HT-29 (cell line): ENCODE measurements at regions not wholly inside any gene's neighbourhood (a gene's known extent, or its start where the extent isn't known, plus 50 kb on each side); places are given as distances from the start of the nearest gene placed in this dataset.
"Not testable (repeated sequence)": the region's sequence is repeated elsewhere in the genome, so short reads cannot be mapped to it uniquely, and the experiment has no call there.

Source experiments
- DNase-seq: peaks from one replicate; pipeline ENCODE4 v3.0.0-alpha.2; 2015; ENCODE audit warnings: low spot score

DNA sequence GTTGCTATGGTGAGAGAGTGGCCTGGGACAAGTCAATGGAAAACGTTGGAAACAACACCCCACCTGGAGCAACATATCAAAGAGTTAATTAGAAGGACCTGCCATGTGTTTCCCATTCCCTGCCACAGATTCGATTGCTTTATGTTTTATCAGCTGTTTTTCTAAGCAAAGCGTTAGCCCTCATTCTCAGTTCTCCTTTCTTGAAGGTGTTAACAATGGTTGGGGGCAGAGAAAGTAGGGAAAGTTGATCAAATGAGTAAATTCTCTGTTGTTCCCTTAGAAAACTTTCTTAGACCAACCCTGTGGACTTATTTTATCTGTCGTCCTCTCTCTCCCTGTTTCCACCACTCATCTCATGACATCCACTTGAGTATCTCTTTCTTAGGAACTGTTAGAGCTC is 102.5 kb downstream of the ADAMTS15 start:
- DNase-seq: no peak

DNA sequence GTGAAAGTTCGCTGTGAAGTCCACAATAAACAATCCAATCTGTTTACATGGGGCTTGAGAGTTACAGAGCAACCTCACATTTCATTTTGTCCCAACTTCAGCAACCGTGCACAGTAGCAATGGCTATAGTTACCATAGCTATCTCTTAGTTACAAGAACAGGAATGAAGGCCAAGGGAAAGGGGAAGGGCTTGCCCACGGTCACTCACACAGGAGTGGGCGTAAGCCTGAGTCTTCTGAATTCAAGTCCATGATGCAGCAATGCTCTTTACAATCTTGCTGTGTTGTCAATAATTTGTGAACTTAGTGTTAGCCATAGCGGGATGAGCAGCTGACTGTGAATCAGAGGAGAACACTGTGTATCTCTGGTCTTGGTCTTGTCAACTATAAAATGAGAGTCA is 102.9 kb downstream of the ADAMTS15 start:
- no peak for DNase-seq

DNA sequence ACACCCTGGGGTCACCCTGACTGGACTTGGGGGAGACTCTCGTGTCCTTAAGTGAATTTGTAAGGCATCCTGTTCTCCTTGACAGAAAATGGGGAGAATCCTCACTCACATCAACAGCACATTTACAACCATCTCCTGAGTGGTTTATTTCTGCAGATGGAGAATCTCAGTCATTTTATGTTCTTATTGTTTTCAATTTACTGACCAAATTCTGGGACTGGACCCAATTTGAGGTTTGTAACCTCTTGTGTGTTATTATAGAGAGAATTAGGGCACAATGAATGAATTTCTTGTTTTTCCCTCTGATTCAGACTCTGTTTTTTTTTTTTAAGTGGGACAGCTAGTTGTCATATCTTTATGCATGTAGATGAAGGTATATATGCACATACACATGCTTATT is 104.9 kb downstream of the ADAMTS15 start:
- DNase-seq: no peak

DNA sequence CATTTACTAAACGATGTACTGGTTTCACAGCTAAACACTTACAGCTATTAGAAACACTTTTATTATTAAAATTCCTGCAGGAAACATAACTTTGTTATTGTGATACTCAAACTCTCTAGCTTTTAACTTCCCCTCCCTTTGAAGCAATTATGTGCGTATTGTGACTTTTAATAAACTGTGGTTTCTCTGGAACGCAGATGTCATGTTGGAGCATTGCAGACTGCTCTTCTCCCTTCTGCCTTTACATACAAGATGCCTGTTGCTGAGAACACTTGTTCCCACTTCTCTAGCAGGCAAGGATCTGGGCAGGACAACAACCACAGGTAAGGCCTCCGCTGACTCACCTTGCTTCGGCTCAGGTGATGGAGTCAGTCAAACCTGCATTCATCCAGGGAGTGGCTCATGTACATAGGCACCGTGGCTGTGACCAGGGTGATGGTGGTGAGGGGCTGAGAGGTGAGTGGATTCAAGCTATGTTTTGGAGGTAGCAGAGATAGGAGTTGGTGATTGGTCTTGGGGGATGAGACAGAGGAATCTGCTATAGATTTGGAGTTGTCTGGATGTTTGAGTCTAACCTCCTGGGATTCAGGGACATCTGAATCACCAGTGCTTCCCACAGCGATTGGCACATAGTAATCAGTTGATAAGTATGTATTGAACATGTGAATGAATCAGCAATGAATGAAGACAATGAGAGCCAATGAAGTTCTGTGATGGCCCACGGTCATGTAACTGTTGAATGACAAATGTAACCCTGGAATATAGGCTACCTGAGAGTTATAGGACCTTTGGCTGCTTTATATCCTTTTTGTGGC is 106.0 kb downstream of the ADAMTS15 start:
- no peak for DNase-seq

DNA sequence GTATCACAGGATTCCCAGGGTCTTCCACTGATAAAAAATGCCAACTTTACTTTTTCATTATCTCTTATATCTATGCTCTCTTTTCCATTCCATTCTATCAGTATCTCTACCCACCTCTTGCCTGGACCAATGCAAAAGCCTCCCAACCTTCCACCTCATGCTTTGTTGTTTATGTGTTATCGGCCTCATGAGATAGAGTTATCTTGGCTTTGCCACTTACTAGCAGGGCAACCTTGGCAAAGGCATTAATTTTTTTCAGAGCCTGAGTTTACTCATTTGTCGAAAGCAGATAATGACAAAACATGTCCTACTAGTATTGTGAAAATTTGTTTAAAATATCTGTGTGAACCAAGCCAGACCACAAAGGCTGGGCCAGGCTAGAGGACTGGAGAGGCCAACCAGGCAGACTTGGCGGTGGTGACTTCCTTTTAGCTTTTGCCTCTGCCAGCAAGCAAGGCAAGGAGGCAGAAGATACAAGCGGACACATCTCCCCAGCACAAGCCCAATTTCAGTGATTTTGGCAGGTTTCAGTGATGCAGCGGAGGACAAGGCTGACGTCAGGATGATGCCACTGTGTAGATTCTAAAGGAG is 106.9 kb downstream of the ADAMTS15 start:
- DNase-seq: no peak

DNA sequence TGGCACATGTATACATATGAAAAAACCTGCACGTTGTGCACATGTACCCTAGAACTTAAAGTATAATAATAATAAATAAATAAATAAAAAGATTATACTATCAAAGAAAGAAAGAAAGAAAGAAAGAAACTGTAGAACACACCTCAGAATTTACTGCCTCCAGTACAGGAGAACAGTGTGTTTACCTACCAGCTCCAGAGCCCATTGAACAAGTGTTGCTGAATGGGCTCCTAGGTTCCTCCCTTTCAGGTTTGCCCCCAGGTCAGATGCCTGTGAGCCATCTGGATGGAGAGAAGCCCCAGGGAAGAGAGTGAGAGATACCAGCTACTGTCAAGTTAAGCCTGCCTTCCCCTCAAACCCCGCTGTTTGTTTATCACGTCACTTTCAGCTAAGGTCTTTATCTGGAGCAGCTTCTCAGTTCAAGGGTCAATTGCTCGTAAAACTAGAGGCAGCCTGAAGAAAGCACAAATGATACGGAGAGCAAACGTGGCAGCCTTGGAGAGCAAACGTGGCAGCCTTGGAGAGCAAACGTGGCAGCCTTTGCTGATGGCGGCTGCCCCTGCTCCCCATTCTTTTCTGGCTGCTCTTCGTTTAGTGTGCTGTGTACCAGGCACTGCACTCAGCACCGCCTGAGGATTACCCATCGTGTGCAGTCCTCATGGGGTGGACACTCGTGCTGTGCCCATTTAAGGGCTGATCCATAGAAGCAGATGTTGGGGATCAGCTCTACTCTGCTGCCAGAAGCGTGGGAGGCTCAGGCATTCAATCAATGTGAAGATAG is 111.7 kb downstream of the ADAMTS15 start:
- no peak for DNase-seq

DNA sequence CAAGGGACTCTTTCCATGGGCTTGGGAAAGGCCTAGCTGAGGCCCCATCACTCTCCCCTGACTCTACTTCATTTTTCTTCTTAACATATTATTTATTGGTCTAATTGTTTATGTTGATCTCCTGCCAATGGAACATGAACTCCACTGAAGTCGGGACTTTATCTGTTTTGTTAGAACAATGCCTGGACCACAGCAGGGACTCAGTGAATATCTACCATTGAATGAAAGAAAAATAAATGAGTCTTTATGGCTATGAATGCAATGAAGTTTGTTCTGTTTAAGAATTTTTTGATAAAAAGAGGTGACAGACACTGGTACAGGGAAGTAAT is 112.3 kb downstream of the ADAMTS15 start:
- DNase-seq: no peak

DNA sequence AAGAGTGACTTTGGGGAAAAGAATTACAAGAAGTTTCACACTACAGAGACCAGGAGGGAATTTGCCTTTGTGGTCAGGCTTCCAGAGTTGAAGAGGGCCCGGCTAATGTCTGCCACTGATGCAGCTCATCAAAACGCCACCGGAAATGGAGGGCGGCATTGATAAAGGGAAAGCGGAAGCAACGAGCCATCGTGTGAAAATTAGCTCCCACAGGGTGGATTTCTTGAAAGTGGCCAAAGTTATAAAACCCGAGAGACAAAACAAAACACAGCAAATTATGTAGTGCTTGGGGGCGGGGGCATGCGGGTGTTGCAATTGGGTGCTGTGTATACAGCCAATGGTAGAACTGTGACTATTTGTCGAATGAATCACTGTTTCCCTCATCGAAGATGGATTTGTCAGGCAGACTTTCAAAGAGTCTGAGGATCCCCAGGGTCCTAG is 113.0 kb downstream of the ADAMTS15 start:
- no peak for DNase-seq

DNA sequence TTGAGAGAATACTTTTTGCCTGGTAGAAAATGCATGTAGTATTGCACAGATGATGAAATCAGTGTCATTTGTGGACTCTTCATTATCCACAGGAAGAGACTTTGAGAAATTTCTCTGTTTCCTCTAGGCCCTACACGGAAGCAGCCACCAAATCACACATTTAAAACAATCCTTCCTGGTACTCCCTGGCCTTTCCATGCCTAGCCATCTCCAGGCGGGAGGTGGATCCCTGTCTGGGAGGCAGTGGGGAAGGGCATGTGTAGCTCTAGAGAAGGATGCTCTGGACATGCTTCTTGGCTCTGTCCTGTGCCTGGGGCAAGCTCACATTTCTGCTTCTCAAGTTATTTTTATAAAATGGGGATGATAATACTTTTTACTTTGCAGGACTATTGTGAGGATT is 114.1 kb downstream of the ADAMTS15 start:
- no peak for DNase-seq

DNA sequence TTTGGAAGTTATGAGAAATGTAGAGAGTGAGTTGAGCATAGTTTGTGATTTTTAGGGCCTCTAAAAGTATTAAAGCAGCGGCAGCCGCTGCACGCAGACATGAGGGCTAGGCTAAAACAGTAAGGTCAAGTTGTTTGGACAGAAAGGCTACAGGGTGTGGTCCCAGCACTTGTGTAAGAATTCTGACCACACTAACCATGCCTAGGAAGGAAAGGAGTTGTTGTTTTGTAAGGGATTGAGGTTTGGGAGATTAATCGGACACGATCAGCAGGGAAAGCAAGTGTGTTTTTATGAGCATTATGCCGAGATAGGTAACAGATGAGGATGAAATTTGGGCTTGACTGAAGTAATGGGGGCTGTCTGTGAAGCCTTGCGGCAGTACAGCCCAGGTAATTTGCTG is 117.9 kb downstream of the ADAMTS15 start:
- not testable (repeated sequence) for DNase-seq

DNA sequence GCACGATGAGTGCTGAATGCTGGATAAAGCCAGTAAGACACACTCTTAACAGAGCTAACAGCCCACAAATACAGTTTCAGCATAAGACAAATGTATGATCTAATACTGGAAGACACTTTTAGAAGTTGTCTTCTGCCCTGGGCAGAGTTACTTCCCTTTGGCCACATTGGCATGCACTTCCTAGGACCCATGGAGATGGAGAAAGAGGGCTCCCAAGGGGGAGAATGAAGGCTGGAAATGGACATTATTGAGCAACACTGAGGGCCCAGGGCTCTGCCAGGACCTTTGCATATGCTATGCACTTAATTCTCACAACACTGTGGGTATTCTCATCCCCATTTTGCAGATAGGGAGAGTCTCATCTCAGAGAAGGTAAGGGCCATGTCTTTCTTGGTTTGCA is 123.1 kb downstream of the ADAMTS15 start:
- DNase-seq: no peak

DNA sequence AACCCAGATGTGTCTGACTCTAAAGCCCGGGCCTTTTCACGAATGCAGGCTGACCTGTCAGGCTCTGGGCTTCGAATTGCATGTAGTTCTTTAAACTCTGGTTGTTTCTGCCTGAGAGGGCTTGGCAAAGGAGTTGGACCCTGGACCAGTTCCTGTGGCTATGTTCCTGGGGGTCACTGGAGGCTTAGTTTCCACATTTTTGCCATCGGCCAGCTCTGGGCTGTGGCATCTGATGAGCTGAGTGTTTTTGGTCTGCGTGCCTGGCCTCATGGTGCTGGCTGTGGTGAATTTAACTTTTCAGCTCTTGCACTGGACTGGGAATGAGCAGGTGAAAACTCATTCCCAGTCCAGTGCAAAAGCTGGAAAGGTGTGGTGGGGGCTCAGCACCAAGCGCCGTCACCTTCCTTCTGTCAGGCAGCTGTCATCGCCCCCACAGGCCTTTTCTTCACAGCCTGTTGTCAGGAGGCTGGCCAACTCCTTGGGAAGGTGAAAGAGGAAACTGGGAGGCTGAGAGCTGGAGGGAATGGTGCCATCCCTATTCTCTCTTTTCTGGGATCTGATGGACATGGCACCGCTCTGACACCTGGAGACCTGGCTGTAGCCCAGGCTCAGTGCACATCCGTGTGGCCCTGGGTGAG is 123.6 kb downstream of the ADAMTS15 start:
- no peak for DNase-seq

DNA sequence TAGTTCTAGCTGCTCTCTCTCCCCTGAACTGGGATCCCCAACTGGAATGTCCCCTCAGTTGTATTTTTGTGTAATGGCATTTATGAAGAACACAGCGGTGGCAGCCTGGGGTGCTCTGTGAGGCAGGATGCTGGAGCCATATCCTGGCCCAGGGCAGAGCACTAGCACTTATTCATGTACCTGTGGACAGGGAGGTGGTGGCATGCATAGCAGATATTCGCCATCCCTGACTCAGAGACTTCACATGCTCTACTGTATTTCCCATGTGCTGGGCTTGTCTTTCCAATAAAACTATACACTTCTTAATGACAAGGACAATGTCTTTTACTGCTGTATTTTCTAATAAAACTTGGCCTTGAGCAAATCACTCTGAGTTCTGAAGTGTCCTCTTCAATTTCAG is 125.3 kb downstream of the ADAMTS15 start:
- no peak for DNase-seq

DNA sequence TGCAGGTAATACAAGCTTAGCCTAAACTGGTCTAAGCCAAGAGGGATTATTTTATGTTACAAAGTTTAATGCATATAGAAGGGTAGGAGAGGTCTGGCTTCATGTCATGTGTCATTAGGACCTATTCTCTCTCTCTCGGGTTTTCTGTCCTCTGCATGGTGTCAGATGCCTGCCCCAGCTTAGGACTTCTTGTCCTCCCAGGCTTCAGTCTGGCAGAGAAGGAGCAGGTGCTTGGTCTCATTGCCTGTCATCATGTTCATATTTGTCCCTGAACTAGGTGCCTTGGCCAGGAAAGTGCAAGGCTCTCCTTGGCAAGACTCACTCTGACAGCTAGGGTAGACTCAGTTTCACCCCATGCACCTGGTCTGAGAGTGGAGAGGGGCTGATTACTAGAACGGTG is 126.3 kb downstream of the ADAMTS15 start:
- DNase-seq: no peak

DNA sequence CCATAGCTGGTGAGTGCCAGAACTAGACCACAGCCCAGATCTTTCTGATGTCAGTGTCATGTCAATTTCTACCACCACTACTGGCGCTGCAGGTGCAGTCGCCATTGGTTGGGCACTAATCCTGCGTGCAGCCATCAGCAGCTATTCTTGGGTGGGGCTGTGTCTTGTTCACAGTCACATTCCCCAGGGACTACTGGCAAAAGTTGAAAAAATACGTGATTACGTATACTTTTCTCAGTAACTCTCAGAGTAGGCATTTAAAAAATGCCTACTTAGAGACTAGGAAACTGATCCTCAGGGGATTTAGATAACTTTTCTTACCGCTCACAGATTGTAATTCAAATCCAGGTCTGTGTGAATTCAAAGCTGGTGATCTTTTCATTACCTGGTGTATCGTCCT is 127.7 kb downstream of the ADAMTS15 start:
- no peak for DNase-seq

DNA sequence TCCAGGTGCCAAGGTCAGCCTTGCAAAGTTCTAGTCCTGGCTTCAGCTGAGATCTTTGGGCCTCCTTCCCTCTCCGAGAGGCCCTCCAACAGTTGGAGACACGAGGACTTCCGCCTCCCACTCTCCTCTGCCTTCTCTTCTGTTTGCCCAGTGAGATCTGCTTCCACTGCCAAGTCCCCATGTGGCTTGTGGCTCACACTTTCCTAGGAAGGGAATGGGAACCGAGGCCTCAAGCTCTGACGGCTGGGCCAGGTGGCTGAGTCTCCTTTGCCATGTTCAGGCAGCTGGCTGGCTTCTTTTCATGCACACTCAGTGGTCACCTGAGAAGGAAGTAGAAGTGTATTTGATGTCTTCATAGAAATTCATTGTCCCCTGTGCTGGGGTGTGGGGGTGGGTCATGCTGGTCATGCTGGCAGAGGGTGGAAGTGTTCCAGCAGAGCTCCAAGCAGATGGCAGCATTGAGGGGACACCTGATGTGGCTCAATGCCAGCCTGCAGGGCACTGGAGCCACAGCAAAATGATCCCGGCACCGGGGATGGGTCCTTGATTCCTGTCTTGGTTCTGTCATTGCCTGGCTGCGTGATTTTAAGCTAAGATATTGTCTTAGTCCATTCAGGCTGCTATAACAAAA is 130.4 kb downstream of the ADAMTS15 start:
- DNase-seq: no peak

DNA sequence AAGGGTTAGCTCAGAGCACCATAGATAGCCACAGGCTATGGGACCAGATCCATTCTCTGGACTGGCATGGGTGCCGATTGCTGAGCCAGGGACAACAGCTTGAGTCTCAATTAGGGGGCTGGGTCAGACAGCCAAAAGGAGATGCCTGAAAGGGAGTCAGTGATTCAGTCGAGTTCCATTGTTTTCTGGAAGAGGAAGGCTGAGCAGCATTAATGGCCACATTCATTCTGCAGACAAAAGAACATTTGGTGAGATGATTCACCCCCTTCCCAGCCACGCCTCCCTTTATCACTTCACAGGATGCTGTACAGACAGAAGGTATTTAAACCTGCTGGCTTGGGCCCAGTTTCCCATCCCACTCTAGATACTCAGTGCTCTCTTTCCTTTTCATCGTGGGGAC is 131.9 kb downstream of the ADAMTS15 start:
- no peak for DNase-seq

DNA sequence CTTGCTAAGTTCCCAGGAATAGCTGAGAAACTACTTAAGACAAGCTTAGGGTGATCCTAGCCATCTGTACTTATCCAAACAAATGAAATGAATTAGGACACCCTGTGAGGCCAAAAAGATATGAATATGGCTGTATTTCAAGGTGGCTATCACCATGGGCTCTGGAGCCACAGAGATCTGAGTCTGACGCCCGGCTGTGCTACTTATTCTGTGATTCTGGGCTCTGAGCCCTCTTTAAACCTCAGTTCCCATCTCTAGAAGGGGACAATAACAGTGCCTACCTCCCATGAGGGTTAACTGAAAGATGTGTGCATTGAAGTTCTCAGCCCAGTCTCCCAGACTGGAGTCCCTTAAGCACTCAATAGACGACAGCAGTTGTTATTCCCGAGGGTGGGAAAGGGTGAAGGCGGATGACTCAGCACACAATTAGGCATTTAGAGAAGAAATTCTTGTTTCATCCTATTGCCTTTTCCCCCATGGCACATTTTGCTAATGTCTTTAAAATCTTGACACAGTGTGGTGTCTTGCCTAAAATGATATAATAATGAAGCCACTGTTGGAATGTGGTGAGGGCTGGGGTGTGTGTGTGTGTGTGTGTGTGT is 132.5 kb downstream of the ADAMTS15 start:
- DNase-seq: no peak

DNA sequence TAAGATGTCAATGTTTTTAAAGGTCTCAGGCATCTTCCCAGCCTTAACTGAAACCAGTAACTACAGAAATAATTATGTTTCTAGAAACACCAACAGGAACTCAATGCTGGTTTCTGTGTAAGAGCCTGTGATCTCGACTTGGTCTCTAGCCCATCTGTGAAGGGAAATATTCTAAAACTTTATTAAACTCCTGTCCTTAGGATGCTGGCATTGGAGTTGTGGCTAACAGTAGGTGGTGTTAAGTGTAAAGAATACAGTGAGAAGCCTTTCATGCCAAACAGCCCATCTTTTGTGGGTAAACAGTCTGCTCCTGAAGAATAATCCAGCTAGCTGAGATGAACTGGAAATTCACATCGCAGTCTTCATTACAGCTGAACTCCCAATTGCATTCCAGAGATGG is 133.2 kb downstream of the ADAMTS15 start:
- no peak for DNase-seq

DNA sequence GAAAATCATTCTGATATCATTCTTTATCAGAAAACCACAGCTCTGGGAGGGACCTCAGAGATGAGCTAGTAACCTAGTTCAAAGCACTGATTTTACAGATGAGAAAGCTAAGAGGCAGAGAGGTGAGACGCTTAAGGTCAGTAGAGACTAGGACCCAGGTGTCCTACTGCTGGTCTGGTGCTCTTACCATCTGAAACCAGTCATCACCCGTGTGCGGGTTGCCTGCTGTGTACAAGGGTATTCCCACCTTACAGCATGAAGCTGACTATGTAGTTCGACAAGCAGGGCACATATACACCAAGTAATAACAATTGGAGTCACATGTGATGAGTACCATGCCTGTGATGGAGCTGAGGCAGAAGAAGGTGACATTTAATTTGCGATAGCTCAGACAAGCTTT is 133.7 kb downstream of the ADAMTS15 start:
- no peak for DNase-seq

DNA sequence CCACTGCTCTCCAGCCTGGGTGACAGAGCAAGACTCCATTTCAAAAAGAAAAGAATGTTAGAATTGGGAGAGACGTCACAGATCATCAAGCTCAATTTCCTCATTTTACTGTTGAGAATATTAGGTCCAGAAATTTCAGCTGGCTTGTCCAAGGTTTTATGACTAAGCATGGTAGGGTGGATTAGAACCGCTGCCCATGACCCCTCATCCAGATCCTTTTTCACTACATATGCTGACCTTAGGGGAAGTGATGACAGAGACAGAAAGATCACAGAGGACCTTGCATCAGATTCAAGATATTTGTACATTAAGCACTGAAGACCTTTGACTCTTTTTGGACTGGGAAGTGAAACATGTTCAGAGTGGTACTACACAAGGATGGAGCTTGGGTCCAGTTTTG is 134.5 kb downstream of the ADAMTS15 start:
- no peak for DNase-seq
